CD4-positive, alpha-beta T cell treated with Interferon alpha-2 for 1 hour (primary cell): ENCODE measurements at regions not wholly inside any gene's neighbourhood (a gene's known extent, or its start where the extent isn't known, plus 50 kb on each side); places are given as distances from the start of the nearest gene placed in this dataset.
"Not testable (repeated sequence)": the region's sequence is repeated elsewhere in the genome, so short reads cannot be mapped to it uniquely, and the experiment has no call there.

Experiments used
- DNase-seq, 2 donors: peaks; one replicate each; pipeline ENCODE4 v3.0.0-alpha.2; 2020 to 2022

- no peak for DNase-seq
These were observed 67.4 kb downstream of the ARRDC3 start for GRCh38 chr5:91315701-91316100.

- peak; percentile 83 to 86 for DNase-seq
These were observed 69.1 kb downstream of the ARRDC3 start for GRCh38 chr5:91313757-91314673.

- DNase-seq, result no peak
These were observed 70.4 kb downstream of the ARRDC3 start for GRCh38 chr5:91312698-91313097.

- peak; percentile 81 to 84 for DNase-seq
These were observed 71.2 kb downstream of the ARRDC3 start for GRCh38 chr5:91311697-91312501.

GRCh38 chr5:91311168-91311696 is 71.9 kb downstream of the ARRDC3 start:
- no peak for DNase-seq

- DNase-seq, result not testable (repeated sequence)
These were observed 75.0 kb downstream of the ARRDC3 start for GRCh38 chr5:91308157-91308556.

- DNase-seq, result no peak
These were observed 76.1 kb downstream of the ARRDC3 start for GRCh38 chr5:91307048-91307447.

GRCh38 chr5:91306497-91306896 is 76.6 kb downstream of the ARRDC3 start:
- no peak for DNase-seq

- DNase-seq, result no peak
These were observed 77.5 kb downstream of the ARRDC3 start for GRCh38 chr5:91305640-91306039.

- DNase-seq, result not testable (repeated sequence)
These were observed 79.1 kb downstream of the ARRDC3 start for GRCh38 chr5:91304015-91304414.

- no peak for DNase-seq
These were observed 80.2 kb downstream of the ARRDC3 start for GRCh38 chr5:91302958-91303357.

GRCh38 chr5:91302305-91302704 is 80.8 kb downstream of the ARRDC3 start:
- no peak for DNase-seq

GRCh38 chr5:91301106-91301846 is 81.8 kb downstream of the ARRDC3 start:
- DNase-seq, result peak in 1 of 2 donors; percentile 6

GRCh38 chr5:91297994-91298393 is 85.1 kb downstream of the ARRDC3 start:
- DNase-seq, result no peak

- no peak for DNase-seq
These were observed 86.4 kb downstream of the ARRDC3 start for GRCh38 chr5:91296674-91297143.

- not testable (repeated sequence) for DNase-seq
These were observed 87.0 kb downstream of the ARRDC3 start for GRCh38 chr5:91296102-91296501.

- no peak for DNase-seq
These were observed 90.0 kb downstream of the ARRDC3 start for GRCh38 chr5:91293131-91293530.

- no peak for DNase-seq
These were observed 91.2 kb downstream of the ARRDC3 start for GRCh38 chr5:91291628-91292569.

GRCh38 chr5:91288118-91288916 is 94.8 kb downstream of the ARRDC3 start:
- no peak for DNase-seq

GRCh38 chr5:91285062-91285461 is 98.1 kb downstream of the ARRDC3 start:
- DNase-seq, result not testable (repeated sequence)

GRCh38 chr5:91283899-91284298 is 99.2 kb downstream of the ARRDC3 start:
- DNase-seq, result no peak
